ENCODE measurements at regions not wholly inside any gene's neighbourhood (a gene's known extent, or its start where the extent isn't known, plus 50 kb on each side); places are given as distances from the start of the nearest gene placed in this dataset.

DNA sequence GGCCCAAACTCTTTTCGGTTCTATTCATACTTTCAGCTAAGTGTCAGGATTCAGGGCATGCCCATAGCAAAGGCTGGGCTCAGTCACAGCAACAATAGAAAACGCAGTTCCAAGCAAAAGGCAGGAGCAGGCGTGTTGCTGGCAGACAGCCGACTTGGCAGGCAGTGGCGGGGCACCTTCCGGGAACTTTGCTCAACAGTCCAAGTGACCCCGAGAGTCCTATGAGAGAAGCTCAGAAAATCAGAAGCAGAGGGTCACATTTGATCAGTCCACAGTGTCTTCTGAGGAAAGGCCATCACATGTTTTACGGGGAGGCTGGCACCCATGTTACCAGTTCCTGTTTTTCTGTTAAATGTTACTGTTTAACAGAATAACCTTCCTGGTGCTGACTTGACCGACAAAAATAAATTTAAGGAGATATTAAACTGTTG, 115.0 kb downstream of the DACT1 start:
- TF ChIP-seq, protein P1, sequence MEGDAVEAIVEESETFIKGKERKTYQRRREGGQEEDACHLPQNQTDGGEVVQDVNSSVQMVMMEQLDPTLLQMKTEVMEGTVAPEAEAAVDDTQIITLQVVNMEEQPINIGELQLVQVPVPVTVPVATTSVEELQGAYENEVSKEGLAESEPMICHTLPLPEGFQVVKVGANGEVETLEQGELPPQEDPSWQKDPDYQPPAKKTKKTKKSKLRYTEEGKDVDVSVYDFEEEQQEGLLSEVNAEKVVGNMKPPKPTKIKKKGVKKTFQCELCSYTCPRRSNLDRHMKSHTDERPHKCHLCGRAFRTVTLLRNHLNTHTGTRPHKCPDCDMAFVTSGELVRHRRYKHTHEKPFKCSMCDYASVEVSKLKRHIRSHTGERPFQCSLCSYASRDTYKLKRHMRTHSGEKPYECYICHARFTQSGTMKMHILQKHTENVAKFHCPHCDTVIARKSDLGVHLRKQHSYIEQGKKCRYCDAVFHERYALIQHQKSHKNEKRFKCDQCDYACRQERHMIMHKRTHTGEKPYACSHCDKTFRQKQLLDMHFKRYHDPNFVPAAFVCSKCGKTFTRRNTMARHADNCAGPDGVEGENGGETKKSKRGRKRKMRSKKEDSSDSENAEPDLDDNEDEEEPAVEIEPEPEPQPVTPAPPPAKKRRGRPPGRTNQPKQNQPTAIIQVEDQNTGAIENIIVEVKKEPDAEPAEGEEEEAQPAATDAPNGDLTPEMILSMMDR (IDR thresholded peaks at IDR 0.05) = no peak
- TF ChIP-seq EP300 (IDR thresholded peaks at IDR 0.05) (no peak), POLR2A (IDR thresholded peaks at IDR 0.05) (no peak)
